ENCODE measurements at regions not wholly inside any gene's neighbourhood (a gene's known extent, or its start where the extent isn't known, plus 50 kb on each side); places are given as distances from the start of the nearest gene placed in this dataset.

DNA sequence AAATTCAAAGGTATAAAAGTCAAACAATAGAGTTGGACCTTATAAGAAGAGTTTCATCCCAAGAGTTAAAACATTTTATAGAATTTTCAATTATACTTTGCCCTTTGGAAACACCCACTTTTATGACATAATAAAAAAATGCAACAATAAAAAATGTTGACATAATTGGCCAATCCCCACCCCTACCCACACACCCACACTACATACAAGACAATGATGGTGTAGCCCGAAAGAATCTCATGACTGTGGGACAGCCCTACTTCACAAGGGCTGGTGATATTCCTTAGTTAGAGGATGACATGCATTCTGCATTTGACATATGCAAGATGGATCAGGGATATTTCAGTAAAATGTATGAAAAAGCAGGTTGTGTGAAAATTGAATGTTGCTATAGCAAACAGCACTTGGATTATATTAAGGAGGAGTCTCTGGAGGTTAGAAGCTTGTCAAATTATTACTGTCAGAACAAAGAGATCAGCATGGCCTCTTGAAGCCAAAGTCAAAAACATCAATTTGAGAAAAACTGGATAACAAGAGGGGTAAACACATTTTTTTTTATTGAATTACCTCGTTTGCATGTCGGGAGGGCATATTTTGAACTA, 133.0 kb upstream of the SAMSN1 start:
- TF ChIP-seq POLR2A (IDR thresholded peaks at IDR 0.05) (no peak), CTCF (IDR thresholded peaks at IDR 0.05) (no peak)
